Occipital lobe (tissue), 1 donor: ENCODE measurements at regions not wholly inside any gene's neighbourhood (a gene's known extent, or its start where the extent isn't known, plus 50 kb on each side); places are given as distances from the start of the nearest gene placed in this dataset.

Experiments used
- DNase-seq: peaks from one replicate; lab custom pipeline; 2025; lab: John Stamatoyannopoulos, UW

DNA sequence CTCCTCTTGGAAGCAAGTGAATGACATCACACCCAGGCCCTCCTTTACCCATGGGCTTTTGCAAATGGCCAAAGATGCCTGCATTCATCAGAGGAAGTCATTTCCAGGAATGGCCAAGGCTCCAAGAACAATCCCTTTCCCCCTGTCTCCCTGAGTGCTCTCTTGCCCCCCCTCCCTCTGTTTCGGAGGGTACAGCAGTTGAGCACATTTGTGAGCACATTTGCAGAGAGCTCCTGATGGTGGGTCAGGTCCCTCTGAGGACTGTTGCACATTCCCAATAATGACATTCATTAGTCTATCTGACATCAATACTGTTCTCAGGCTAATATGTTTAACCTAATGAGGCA, 113.4 kb downstream of the MATN1 start:
- DNase-seq = no peak

- no peak for DNase-seq
Observed at GRCh38 chr1:30609336-30609998, 113.9 kb downstream of the MATN1 start.

DNA sequence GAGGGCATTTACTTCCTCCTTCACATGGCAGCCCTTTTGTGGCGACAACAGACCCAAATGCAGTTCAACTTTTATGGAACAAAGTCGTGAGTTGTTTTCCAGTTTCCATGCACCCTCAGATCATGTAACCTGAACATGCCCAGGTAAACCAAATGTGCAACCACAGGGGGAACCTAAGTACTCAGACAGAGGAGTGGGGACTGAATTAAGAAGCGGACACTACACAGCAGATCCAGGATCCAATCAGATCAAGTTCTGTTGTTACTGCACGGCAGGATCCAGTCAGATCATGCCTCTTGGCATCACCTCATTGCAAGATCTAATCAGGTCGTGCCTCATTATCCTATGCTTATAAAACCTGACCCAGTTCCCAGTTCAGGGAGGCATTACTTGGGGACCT, 115.7 kb downstream of the MATN1 start:
- no peak for DNase-seq

DNA sequence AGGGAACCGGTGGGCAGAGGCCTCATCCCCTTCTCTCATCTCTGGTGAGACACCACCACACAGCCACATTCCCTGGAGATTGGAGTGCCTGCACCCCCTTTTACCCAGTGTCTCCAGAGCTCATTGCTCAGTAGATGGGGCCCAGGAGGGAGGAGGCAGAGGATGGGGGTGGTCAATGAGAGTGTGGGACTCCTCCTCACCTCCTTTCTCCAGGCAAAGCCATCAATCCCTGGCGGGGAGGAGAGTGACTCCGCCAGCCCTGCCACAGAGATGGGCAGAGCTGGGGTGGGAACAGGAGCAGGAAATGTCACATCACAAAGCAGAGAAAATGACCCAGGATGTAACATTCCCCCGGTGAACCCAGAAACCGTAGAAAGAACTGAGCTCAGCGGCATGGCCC, 117.2 kb downstream of the MATN1 start:
- DNase-seq = no peak

- no peak for DNase-seq
Observed at GRCh38 chr1:30605441-30605920, 117.9 kb downstream of the MATN1 start.

GRCh38 chr1:30604801-30605440, 118.5 kb downstream of the MATN1 start:
- DNase-seq = no peak

GRCh38 chr1:30603081-30603858, 120.1 kb downstream of the MATN1 start:
- no peak for DNase-seq

DNA sequence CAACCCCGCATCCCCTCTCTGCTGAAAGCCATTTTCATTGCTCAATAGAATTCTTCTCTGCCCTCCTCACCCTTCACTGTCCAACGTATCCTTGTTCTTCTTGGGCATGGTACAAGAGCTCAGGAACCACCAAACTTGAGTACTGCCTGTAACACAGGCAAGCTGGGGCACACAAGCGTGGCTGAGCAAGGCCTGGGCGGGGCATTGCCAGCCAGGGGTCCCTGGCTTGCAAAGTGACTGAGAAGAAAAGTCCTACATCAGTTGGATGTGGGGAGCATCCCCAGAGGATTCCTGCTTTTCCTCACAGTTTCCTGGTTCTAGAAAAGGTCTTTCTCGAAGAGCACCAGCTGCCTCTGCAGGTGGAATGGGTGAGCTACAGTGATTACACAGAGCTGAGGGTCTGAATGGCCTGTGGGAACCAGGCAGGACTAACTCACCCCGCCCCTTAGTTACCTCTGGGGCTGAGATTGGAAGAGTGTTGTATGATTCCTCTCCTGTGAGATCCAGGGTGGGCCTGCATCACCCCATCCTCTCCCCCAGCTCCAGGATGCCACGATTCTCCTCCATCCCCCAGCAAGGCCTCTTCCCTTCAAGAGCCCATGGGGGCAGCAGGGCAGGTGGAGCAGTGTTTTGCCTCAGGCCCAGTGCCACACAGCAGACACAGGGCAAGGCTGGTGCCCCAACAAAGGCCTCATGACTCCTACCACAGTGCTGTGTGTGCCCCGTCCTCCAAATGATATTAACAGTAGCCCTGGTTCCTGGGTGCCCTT, 121.9 kb downstream of the MATN1 start:
- DNase-seq = no peak

GRCh38 chr1:30600706-30601105, 122.7 kb downstream of the MATN1 start:
- DNase-seq = no peak

- no peak for DNase-seq
Observed at GRCh38 chr1:30600258-30600657, 123.1 kb downstream of the MATN1 start.

- DNase-seq = no peak
Observed at GRCh38 chr1:30599721-30600120, 123.7 kb downstream of the MATN1 start.

DNA sequence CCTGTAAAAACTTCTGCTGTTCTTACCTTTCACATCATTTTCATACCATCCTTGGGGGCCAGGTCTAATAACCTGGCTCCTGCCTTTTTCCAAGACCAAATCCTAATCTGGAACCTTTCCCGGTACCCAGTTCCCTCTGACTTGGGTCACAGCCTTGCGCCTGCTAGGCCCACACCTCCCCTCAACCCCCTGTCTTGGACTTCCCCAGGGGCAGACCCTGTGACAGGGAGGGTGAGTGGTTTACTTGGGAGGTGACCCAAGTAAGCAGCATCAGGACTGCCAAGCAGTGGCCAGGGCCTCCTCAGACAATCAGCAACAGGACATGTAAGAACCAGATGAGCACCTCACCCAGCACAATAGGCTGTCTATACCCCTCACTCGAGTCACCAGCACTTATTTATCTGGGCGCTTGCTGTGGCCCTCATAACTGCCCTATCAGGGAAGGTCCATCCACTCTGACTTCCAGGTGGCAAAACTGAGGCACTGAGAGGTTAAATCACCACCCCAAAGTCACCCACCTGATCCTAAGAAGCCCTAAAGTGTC, 124.7 kb downstream of the MATN1 start:
- no peak for DNase-seq

DNA sequence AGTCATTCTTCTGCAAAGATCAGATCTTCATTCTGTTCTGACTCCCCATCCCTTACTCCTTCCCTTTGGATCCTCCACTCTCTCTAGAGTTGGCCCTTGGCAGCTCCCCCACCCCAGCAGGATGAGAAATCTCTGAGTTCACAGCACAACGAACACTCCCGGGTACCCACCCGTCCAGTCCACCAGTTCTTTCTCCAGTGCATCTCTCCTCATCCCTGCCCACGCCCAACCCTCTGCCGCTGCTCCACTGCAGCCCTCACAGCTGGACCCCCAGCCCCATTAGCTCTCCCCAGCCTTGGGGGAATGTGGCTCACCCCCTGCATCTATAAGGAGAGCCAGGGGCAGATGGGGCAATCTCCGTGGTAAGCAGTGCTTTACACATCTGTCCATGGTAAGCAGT, 125.7 kb downstream of the MATN1 start:
- DNase-seq = no peak

- no peak for DNase-seq
Observed at GRCh38 chr1:30596891-30597290, 126.5 kb downstream of the MATN1 start.

DNA sequence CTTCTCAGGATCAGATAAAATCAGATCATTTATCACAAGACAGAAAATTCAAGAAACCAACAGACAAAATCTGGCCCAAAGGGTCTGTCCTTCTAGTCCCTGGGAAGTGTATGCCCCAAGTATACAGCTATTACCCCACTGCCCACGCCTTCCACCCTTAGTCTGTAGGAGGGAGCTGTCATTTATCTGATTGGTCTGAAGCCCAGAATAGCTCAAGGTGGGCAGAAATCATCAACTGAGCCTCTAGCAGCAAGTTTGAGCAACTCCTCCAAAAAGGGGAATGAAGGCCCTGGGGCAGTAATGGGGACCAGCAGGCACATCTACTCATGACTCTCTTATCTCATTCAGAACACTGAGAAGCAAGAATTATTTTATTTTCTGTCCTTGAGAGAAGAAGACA, 126.9 kb downstream of the MATN1 start:
- DNase-seq = no peak

DNA sequence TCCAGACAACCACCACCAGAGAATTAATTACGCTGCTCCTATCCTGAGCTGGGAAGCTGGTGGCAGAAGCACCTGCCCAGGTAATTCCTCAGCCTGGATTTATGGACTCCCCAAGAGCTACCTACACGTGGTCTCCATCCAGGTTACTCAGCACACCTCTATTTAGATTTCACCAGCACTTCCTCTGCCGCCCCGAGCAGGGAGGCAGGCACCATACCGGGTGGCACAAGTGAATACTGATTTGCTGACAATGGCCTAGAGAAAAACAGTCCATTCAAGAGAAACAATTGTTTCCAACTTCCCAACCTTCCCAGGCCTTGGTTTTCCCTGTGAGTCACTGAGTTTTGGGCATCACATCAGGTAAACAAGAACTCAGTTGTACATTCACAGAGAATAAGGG, 134.3 kb downstream of the MATN1 start:
- no peak for DNase-seq

- DNase-seq = no peak
Observed at GRCh38 chr1:30588311-30589073, 134.9 kb downstream of the MATN1 start.

- DNase-seq = no peak
Observed at GRCh38 chr1:30586671-30587070, 136.7 kb downstream of the MATN1 start.

GRCh38 chr1:30579580-30579979, 143.8 kb downstream of the MATN1 start:
- no peak for DNase-seq

- no peak for DNase-seq
Observed at GRCh38 chr1:30575066-30575465, 148.3 kb downstream of the MATN1 start.

- no peak for DNase-seq
Observed at GRCh38 chr1:30572192-30572591, 151.2 kb downstream of the MATN1 start.
